ENCODE measurements at regions not wholly inside any gene's neighbourhood (a gene's known extent, or its start where the extent isn't known, plus 50 kb on each side); places are given as distances from the start of the nearest gene placed in this dataset.
"Not testable (repeated sequence)": the region's sequence is repeated elsewhere in the genome, so short reads cannot be mapped to it uniquely, and the experiment has no call there.

DNA sequence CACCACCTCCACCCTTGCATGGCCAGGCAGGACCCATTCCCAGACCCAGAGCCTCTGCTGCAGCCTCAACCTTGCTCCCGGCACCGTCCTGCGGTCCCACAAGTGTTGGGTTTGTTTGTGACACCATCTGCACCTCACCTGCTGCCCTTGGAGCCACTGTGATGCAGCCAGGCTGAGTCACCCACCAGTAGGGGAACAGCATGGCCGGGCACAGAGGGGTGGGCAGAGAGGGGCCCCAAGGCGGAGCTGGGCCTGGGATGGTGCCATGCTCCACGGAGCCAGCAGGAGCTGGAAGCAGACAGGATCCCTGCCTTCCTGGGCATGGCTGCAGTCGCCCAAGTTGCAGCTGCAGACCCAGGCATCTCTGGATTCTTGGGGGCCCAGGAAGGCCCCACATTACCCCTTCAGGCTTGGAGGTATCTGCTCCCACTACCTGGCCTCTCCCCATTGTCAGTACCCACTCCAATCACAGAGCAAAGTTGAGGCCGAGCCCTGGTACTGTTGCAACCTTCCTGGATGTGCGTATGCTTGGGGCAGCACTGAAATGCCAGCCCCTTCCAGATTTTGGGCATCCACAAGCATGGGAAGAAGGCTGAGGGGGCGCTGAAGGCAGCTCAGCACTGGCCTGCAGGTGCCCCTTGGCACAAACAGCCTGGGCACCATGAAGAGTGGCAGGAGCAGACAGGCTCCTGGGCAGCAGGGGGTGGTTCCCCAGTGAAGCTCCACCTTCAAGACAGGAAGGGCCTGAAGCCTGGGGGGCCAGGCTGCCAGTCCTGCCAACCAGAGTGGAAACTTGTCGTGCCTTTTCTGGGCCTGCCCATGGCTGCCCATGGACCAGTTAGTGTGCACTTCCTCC, 172.8 kb downstream of the MATN1 start:
- no peak for DNase-seq

DNA sequence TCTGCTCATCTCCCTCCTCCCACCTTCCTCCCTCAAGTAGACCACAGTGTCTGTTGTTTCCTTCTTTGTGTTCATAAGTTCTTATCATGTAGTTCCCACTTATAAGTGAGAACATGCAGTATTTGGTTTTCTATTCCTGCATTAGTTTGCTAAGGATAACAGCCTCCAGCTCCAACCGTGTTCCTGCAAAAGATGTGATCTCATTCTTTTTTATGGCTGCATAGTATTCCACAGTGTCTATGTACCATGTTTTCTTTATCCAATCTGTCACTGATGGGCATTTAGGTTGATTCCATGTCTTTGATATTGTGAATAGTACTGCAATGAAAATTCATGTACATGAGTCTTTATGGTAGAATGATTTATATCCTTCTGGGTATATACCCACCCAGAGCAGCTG, 173.5 kb downstream of the MATN1 start:
- not testable (repeated sequence) for DNase-seq

DNA sequence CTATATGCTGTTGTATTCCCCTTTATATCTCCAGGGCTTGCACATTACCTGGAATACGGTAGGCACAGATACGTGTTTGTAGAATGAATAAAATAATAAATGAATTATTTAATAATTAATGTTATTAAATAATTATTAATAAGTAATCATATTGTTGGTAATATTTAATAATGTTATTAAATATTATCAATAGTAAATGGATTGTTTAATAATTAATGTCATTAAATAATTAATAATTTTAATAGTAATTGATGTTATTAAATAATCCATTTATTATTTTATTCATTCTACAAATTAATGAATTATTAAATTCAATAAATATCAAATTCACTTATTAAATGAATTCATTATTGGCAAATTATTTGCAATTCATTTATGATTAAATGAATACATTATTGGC, 175.1 kb downstream of the MATN1 start:
- DNase-seq, result no peak

DNA sequence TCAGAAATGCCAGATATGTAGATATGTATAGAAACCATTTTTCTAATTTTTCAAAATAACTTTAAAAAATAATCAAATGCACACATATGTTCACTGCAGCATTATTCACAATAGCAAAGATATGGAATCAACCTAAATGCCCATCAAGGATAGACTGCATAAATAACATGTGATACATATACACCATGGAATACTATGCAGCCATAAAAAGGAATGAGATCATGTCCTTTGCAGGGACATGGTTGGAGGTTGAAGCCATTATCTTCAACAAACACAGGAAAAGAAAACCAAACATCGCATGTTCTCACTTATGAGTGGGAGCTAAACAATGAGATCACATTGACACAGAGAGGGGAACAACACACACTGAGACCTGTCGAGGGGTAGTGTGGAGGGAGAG, 176.1 kb downstream of the MATN1 start:
- DNase-seq, result not testable (repeated sequence)

DNA sequence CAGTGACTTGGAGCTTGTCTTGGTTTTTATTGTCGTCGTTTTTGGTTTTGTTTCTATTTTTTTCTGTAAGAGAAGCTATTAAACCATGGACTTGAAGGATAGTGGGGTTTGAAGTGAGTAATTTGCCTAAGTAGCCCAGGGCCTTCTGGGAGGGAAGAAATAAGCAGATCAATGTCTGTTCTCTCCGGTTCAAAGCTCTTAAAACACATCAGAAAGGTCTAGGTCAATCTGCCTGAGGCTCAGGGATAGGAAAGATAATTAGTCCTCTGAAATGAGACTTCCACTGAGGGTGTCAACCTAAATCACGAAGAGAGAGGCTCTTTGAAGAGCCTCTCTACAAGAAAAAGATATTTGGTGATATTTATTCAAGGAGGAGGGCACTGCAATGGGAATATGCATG, 178.0 kb downstream of the MATN1 start:
- peak in 1 of 3 experiments; percentile 46 for DNase-seq

DNA sequence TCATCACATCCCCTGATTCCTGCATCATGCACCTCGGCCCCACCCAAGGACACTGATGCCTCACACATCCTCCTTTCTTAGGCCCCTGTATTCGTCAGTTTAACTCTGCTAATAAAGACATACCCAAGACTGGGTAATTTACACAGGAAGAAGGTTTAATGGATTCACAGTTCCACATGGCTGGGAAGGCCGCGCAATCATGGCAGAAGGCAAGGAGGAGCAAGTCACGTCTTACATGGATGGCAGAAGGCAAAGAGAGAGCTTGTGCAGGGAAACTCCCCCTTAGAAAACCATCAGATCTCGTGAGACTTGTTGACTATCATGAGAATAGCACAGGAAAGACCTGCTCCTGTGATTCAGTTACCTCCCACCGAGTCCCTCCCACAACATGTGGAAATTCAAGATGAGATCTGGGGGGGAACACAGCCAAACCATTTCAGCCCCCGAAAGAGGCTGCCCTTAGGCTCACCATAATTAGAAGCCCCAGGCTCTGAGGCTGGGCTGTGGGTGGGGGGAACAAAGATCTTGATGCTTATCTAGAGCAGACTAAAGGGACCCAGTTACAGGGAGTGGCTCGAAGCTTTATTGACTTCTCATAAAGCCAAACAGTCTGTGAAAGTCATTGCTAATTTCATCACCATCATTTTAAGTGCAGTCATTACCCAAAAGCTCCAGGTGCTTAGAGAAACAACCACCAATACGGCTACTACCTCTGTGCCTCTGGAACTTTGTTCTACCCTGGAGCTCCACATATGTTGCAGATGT, 181.5 kb downstream of the MATN1 start:
- peak in 1 of 3 experiments; percentile 11 for DNase-seq

DNA sequence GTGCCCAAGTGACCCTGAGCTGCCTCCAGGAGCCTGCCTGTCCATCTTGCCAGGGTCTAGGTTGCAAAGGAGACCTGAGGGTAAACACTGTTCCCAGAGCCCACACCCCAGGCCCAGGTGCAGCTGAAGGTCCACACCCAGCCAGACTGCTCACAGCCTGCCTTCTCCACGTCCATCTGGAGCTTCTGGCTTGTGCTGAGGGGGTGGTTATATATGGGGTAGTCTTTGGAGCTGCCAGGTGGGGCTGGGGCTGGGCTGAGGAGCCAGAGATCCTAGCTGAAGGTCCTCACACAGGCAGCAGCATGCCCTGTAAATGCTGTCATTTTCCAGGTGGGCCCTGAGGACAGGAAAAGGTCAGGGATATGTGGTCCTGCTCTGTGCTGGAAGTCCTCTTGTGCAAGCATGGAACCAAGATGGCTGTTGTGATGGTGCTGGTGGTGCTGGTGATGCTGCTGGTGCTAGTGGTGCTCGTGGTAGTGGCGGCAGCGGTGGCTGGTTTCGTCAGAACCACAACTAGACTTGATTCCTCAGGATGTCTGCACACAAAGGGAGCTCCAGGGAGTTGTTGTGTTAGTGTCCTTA, 182.7 kb downstream of the MATN1 start:
- DNase-seq, result no peak

DNA sequence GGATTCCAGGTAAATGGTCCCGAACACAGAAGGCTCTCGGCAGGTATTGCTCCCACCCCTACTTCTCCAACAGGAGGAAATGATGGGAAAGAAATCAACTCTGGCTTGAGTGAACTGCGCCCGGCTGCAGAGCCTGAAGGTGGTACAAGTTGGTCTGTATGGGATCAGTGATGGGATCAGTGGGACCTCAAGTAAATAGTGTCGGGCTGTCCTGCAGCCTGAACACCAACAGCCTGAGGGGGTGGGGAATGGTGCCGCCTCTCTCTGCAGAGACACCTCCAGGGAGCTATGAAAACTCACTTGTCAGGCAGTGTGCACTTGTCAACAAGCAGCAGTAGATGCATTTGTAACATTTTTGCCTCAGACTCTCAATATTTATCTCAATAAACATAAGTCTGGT, 183.5 kb downstream of the MATN1 start:
- no peak for DNase-seq

DNA sequence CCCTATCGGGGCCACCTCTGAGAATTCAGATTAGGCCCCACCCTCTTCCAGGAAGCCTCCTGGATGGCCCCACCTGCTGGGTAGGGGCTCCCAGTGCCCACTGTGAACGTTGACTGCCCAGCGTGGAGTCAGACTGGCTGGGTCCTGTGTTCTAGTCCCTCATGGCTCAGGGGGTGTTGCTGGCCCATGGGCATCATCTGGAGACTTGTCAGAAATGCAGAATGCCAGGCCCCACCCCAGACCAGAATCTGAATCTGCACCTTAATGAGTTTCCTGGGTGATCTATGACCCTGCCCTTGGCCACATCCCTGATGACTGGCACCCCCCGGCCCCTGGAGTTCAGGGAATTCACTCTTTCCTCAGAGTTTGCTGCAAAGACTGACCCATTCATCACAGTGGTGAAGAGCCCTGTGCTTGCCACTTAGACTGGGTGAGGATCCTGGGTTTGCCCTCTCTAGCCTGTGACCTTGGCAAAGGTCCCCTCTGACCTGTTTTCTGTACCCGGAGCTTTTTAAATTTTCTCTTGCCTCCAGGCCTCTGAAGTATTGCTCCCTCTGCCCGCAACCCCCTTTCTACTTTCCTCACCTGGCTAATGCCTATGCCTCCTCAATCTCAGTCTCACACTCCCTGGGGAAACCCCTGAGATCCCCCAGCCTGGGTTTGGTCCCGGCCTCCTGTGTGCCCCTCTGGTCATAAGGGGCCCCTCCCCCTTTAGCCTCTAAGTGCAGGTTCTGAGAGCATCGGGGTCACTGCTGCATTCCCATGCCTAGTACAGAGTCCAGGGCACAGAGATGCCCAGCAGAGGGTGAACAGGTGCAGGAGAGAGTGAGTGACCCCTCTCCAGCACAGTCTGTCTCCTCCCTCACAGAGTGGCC, 184.2 kb downstream of the MATN1 start:
- DNase-seq, result no peak

DNA sequence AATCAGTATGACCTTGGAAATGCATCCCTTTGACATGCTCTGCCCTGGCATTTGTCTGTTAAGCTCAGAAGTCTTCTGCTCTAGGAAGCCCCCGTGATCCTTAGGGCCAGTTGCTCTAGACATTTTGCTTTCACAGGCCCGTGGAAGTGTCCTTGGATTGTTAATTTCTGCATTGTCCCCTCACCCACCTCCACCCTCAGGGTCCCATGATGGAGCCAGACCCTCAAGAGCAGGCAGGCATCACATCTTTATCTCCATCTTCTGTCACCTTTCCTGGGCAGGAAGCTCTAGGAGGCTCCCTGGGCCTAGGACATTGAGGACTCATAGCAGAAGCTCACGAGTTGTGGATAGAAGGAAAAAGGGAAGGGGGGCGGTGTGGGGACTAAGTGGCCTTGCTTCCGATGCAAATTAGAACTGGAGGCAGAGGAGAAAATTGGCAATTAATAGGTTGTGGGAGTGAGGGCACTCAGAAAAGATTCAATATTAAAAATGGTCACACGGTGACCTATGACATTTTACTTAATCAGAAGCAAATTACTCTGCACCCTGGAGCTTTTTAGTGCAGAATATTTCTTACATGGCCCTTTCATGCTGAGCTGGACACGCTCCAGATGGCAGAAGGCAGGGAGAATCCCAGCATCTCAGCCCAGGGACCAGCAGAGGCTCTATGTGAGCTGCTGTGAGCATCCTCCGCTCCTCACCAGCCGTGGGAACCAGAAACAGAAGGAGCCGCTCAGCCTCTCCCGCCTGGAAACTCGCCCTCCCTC, 185.0 kb downstream of the MATN1 start:
- DNase-seq, result no peak

DNA sequence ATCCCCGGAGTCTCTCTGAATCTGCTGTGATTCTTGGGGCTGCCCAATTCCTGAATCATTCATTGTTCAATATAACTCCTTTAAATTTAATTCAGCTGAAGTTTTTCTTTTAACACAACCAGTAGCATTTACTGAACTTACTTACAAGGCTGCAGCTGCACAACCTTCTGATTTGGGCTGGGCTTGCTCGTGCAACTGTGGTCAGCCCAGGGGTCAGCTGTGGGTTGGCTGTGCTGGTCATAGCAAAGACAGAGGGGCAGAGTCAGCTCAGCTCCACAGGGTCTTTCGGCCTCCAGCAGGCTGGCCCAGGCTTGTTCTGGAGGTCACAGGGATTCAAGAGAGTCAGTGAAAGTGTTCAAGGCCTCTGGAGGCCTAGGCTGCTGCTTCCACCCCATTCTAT, 186.1 kb downstream of the MATN1 start:
- no peak for DNase-seq

DNA sequence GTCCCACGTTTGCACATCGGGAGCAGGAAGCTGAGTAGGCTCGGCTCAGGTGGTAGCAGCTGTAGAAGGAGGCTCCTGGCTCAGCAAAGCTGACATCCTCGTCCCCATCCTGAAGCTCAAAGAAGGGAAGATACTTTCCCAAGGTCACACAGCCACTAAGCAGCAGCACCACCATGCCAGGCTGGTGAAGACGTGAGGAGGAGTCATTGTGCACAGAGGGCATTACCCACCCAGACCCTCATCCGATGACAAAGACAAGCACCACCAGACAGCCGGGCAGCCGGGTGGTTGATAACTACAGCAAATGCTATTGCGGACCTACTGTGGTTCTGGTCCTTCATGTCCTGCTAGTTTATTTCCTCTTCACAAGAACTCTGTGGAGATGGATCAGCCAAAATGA, 186.9 kb downstream of the MATN1 start:
- no peak for DNase-seq

DNA sequence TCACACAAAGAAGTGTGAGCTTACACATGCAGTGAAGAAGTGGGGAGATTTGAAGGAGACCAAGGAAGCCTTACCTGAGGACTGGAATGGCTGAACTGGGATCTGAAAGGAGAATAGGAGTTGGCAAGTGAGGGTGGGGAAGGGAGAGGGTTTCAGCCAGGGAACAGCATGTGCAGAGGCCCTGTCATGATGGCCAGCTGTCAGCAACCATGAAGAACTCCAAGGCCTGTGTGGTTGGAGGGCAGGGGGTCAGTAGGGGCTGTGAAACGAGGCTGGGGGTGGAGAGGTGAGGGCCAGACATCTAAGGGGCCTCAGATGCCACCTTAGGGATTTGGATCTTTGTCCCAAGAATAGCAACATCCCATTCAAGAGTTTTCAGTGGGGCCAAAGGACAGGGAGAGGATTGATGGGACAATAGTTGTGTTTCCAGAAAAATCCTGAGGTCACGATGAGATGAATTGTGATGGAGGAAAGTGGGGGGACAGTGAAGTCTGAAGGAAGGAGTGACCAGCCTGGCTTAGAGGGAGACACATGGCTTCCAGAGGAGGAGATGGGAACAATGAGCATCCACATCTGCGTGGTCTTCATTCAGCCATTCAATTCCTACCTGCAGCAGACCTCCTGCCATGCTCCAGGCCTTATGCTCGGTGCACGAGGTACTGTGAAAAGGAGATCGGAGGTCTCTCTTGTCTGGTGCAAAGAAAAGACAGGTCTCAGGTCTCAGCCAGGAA, 187.6 kb downstream of the MATN1 start:
- DNase-seq, result no peak

DNA sequence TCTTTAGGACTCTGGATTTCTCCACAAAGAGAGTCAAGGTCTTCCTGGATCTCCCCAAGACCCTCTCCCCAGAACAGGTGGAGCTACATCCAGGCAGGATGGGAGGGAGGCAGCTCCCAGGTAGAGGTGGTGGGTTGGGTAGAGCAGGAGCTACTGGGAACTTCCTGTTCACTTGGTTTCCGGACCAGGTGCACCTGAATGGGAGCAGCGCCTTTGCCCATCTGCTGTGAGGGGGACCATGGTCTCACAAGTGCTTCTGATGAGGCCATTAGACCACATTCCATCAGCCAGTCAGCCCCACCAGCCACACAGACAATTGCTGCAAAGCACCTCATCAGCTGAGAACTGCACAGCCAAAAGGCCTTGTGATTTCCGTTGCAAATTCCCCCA, 188.8 kb downstream of the MATN1 start:
- no peak for DNase-seq

DNA sequence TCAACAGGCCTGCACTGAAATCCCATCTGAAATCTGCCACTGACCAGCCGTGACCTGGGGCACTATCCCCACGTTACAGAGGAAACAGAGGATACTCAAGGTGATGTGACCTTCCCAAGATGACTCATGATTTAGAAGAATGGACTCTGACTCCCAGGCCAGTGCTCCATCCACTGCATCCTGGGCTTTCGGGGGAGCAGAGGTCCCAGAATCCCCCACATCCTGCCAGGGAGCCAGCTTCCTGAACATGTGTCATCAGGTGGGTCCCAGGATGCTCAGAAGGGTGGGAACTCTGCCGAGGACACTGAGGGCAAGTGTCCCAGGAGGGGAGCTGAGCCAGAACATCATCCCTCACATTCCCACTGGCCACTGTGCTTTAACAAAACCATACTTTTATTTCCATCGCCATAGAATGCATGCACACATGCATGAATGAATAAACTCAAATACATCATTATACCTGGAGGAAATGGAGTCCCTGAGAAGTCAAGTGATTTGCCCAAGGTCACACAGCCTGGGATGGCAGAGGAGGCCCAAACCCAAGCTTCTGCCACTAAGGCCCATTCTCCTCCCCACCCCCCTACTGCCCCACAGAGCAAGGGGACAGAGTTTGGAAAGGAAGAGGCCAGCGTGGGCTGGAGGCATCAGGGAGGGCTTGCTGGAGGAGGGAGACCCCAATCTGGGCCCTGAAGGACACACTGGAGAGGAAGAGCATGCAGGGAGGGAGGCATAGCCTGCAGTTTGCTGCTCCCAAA, 189.4 kb downstream of the MATN1 start:
- DNase-seq, result no peak

DNA sequence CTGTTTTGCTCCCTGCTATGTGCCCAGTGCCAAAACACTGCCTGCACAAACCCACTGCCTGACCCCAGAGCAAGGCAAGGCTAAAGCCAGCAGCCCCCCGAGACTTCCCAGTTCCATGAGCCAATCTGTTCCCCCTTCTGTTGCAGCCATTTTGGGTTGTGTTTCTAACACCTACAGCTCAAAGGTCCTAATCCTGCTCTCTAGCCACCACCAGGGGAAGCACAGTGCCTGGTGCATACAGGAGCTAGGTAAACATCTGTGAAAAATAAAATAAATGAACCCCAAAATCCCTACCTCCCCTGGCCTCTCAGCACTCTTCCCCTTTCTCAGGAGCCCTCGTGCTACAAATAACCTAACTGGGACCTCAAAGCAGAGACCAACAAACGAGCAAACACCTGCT, 190.2 kb downstream of the MATN1 start:
- no peak for DNase-seq

DNA sequence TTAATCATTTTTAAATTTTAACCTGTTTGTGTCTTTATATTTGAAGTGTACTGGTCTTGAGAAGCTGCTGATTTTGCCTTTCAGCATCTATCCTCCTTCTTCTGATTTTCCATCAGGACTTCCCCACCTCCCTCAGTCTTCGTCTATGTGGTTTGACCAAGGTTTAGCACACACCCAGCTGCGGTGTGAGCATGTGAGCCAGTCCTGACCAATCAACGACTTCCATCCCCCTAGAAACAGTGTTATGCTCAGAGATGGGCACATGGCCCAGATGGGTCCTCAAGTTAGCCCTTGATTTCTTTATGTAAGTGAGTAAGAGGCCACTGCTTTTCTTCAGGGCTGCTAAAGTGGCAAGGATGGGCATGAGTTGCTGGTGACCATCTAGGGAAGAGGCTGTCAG, 190.8 kb downstream of the MATN1 start:
- DNase-seq, result no peak

DNA sequence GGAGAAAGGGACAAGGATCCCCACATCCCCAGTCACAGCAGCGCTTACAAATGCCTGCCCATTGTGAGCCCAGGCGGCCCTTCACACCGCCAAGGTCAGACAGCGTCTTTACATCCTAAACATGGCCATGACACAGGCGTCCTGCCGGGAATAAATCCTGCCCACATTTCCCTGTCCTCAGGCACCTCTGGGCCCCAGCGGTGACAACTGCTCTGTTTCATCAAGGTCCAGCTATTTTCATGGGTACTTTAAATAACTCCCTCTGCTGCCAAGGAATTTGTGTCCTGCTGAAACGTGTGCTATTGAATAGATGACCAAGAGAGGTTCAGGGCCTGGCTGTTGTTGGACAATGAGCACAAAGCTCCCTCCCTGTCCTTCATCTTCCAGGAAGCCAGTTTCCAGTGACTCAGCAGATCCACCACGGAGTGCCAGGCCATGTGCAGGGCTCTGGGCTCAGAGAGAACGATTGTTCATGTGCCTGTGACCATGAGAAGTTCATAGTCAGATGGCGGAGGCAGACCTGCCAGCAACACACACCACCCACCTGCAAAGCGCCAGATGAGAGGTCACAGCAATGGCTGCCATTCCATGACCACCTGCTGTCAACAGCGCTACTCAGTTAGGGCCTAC, 195.8 kb downstream of the MATN1 start:
- no peak for DNase-seq

DNA sequence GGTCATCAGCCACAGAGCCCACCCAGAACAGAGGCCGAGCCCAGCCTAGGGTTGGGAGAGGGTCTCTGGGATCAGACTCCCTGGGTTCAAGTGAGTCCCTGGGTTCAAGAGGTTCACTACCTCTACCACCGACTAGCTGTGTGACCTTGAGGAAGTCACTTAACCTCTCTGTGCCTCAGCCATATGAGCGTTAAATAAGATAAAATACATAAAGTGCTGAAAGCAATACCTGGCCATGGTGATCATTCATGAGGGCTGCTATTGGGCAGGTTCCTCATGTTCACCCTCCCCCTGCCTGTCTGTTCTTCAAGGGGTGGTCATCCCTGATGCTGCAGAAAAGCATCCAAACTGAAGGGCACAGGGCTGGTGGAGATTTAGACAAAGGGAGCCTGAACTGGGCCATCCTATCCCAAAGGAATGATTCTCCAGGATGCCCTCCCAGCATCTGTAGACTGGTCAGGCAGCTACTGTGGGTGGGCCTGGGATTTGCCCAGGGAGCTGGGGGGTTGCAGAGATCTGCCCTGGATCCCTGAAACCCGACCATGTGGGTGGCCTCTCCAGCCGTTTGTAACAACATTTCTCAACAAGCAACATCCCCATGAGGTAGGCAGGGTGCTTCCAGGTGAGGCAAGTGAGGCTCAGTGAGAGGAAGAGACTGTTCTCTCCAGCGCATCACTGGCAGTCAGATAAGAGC, 196.6 kb downstream of the MATN1 start:
- no peak for DNase-seq

All from NCI-H1417 (cell line).